ENCODE measurements at regions not wholly inside any gene's neighbourhood (a gene's known extent, or its start where the extent isn't known, plus 50 kb on each side); places are given as distances from the start of the nearest gene placed in this dataset.

- H3K27ac Mint-ChIP-seq: no peak overlapping the region
- no peaks in the 10 kb centered on the region for H3K9me3 Mint-ChIP-seq
- H3K36me3 Mint-ChIP-seq (ENCODE audit: low read depth): peaks cover 4% of the 10 kb centered on the region
- no peak overlapping the region for H3K4me3 Mint-ChIP-seq
- no peak for DNase-seq (ENCODE audit: low spot score)
- H3K27me3 Mint-ChIP-seq (ENCODE audit: low read depth): no peaks in the 10 kb centered on the region
- no peaks in the 10 kb centered on the region for H3K4me1 Mint-ChIP-seq (ENCODE audit: low read depth)
Observed at GRCh38 chr9:90991953-90992352, 190.3 kb downstream of the SYK start.

- Mint-ChIP-seq H3K27me3 (ENCODE audit: low read depth) (no peaks in the 10 kb centered on the region), H3K9me3 (no peaks in the 10 kb centered on the region), H3K36me3 (ENCODE audit: low read depth) (peaks cover 4% of the 10 kb centered on the region), H3K27ac (no peak overlapping the region), H3K4me1 (ENCODE audit: low read depth) (peaks cover 2% of the 10 kb centered on the region), H3K4me3 (no peak overlapping the region)
- no peak for DNase-seq (ENCODE audit: low spot score)
Observed at GRCh38 chr9:90995516-90995915, 193.9 kb downstream of the SYK start.

GRCh38 chr9:90996154-90997065 is 194.8 kb downstream of the SYK start:
- no peak for DNase-seq (ENCODE audit: low spot score)
- Mint-ChIP-seq H3K36me3 (ENCODE audit: low read depth) (peaks cover 6% of the 10 kb centered on the region), H3K4me1 (ENCODE audit: low read depth) (peaks cover 3% of the 10 kb centered on the region), H3K4me3 (no peak overlapping the region), H3K9me3 (no peaks in the 10 kb centered on the region), H3K27me3 (ENCODE audit: low read depth) (no peaks in the 10 kb centered on the region), H3K27ac (no peak overlapping the region)

DNA sequence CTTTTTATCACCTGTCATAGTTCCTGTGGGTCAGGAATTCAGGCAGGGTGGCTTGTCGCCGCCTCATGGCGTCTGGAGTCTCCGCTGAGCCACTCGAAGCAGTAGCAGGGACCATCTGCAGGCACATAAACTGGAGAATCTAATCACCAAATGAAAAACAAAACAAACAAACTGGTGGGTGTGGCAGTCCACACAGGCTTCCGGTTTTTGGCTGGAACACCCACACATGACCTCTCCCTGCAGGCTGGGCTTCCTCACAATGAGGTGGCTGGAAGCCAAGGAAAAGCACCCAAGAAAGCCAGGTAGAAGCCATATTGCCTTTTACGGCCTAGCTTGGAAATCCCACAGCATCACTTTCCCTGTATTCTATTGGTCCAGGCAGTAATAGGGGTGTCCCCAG is 197.0 kb downstream of the SYK start:
- H3K9me3 Mint-ChIP-seq: no peaks in the 10 kb centered on the region
- no peak overlapping the region for H3K4me3 Mint-ChIP-seq
- no peaks in the 10 kb centered on the region for H3K27me3 Mint-ChIP-seq (ENCODE audit: low read depth)
- peaks cover 6% of the 10 kb centered on the region for H3K36me3 Mint-ChIP-seq (ENCODE audit: low read depth)
- DNase-seq (ENCODE audit: low spot score): no peak
- no peak overlapping the region for H3K27ac Mint-ChIP-seq
- peaks cover 4% of the 10 kb centered on the region for H3K4me1 Mint-ChIP-seq (ENCODE audit: low read depth)

GRCh38 chr9:90999425-91000397 is 198.1 kb downstream of the SYK start:
- H3K4me3 Mint-ChIP-seq: no peak overlapping the region
- H3K27ac Mint-ChIP-seq: no peak overlapping the region
- no peaks in the 10 kb centered on the region for H3K27me3 Mint-ChIP-seq (ENCODE audit: low read depth)
- H3K36me3 Mint-ChIP-seq (ENCODE audit: low read depth): peaks cover 6% of the 10 kb centered on the region
- H3K9me3 Mint-ChIP-seq: no peaks in the 10 kb centered on the region
- DNase-seq (ENCODE audit: low spot score): no peak
- peaks cover 4% of the 10 kb centered on the region for H3K4me1 Mint-ChIP-seq (ENCODE audit: low read depth)

DNA sequence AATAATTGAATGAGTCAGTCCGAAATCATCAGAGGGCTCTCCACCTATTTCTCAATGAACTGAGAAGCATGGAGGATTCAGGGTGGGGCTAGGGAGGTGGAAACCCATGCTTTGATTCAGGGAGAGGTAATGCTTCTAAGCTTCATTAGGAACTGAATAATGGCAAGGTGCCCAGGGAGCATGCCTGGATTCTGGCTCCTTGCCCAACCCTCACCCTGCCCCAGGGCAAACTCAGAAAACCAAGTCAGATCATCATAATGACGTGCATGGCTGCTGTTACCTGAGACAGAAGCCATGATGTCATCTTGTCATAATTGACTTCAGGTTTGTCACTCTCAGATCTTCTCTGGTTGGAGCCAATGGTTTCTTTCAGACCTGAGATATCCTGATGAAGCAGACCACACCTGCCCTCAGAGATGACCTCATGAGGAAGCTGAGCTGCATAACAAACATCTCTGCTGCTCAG is 199.6 kb downstream of the SYK start:
- peaks cover 4% of the 10 kb centered on the region for H3K4me1 Mint-ChIP-seq (ENCODE audit: low read depth)
- no peaks in the 10 kb centered on the region for H3K27me3 Mint-ChIP-seq (ENCODE audit: low read depth)
- H3K9me3 Mint-ChIP-seq: no peaks in the 10 kb centered on the region
- peaks cover 7% of the 10 kb centered on the region for H3K36me3 Mint-ChIP-seq (ENCODE audit: low read depth)
- no peak for DNase-seq (ENCODE audit: low spot score)
- no peak overlapping the region for H3K4me3 Mint-ChIP-seq
- H3K27ac Mint-ChIP-seq: no peak overlapping the region

DNA sequence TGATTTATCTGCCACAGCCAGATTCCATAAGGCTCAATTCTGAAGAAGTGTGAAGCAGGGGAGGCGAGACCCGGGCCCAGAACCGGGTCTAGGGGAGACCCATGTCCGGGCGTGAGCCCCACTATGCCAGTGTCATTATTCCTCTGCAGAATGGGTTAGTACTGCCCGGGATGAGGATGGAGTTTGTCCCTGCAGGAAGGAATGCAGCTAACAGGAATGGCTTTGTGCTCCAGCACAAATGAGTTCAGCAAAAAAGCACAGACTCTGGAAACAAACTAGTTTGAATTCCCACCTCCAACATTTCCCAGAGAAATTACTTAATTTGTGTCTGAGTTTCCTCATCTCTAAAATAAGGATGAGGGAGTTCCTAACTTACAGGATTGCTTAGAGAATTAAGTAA is 202.9 kb downstream of the SYK start:
- H3K27me3 Mint-ChIP-seq (ENCODE audit: low read depth): no peaks in the 10 kb centered on the region
- no peaks in the 10 kb centered on the region for H3K9me3 Mint-ChIP-seq
- H3K36me3 Mint-ChIP-seq (ENCODE audit: low read depth): peaks cover 5% of the 10 kb centered on the region
- no peak overlapping the region for H3K4me3 Mint-ChIP-seq
- H3K4me1 Mint-ChIP-seq (ENCODE audit: low read depth): peaks cover 3% of the 10 kb centered on the region
- H3K27ac Mint-ChIP-seq: no peak overlapping the region
- no peak for DNase-seq (ENCODE audit: low spot score)

GRCh38 chr9:91004992-91005391 is 203.4 kb downstream of the SYK start:
- no peak for DNase-seq (ENCODE audit: low spot score)
- Mint-ChIP-seq H3K27ac (no peak overlapping the region), H3K36me3 (ENCODE audit: low read depth) (peaks cover 7% of the 10 kb centered on the region), H3K9me3 (no peaks in the 10 kb centered on the region), H3K4me3 (no peak overlapping the region), H3K27me3 (ENCODE audit: low read depth) (no peaks in the 10 kb centered on the region), H3K4me1 (ENCODE audit: low read depth) (peaks cover 5% of the 10 kb centered on the region)

DNA sequence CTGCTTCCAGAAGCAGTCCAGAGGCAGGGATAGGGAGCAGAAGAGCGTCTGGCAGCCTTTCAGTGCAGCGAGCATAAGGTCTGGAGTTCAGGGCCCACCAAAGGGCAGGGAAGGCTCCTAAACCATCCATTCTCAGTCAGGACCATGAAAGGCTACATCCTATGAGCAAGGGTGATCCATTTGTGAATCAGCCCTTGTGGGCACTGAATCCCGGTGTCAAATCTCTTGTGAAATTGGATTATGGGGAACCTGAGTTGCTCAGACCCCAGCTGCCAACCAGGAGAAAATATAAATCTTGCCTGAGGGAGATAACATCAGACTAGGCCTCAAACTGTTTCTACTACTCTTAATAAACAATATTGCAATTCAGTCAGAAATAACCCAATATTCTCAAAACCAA is 204.4 kb downstream of the SYK start:
- no peaks in the 10 kb centered on the region for H3K27me3 Mint-ChIP-seq (ENCODE audit: low read depth)
- H3K4me3 Mint-ChIP-seq: no peak overlapping the region
- H3K27ac Mint-ChIP-seq: no peak overlapping the region
- H3K36me3 Mint-ChIP-seq (ENCODE audit: low read depth): peaks cover 7% of the 10 kb centered on the region
- peaks cover 5% of the 10 kb centered on the region for H3K4me1 Mint-ChIP-seq (ENCODE audit: low read depth)
- DNase-seq (ENCODE audit: low spot score): no peak
- H3K9me3 Mint-ChIP-seq: no peaks in the 10 kb centered on the region

DNA sequence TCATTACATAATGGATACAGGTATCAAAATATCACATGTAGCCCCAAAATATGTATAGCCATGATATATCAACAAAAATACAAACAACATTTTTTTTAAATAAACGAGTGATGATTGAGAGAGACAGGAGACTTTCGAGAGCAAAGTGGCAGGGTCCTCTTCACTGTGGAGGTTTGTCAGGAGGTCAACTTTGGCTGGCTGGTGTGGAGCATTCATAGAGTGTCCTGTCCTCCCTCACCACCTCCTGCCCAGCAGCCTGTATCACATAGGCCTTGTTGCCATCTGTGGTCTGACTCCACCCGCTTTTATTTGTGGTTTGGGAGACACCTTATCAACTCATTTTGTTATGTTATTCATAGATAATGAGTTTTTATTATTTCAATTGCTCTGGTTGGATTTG is 206.9 kb downstream of the SYK start:
- peaks cover 15% of the 10 kb centered on the region for H3K36me3 Mint-ChIP-seq (ENCODE audit: low read depth)
- H3K27me3 Mint-ChIP-seq (ENCODE audit: low read depth): no peaks in the 10 kb centered on the region
- H3K27ac Mint-ChIP-seq: no peak overlapping the region

GRCh38 chr9:91011891-91012290 is 210.3 kb downstream of the SYK start:
- no peak overlapping the region for H3K4me3 Mint-ChIP-seq
- no peaks in the 10 kb centered on the region for H3K27me3 Mint-ChIP-seq (ENCODE audit: low read depth)
- H3K4me1 Mint-ChIP-seq (ENCODE audit: low read depth): peaks cover 7% of the 10 kb centered on the region
- no peak for DNase-seq (ENCODE audit: low spot score)
- peaks cover 16% of the 10 kb centered on the region for H3K36me3 Mint-ChIP-seq (ENCODE audit: low read depth)
- peaks cover 15% of the 10 kb centered on the region for H3K9me3 Mint-ChIP-seq
- no peak overlapping the region for H3K27ac Mint-ChIP-seq

More for the DNA sequence above, 206.9 kb downstream of the SYK start:
- H3K9me3 Mint-ChIP-seq: peaks cover 10% of the 10 kb centered on the region
- H3K4me3 Mint-ChIP-seq: no peak overlapping the region
- DNase-seq (ENCODE audit: low spot score): no peak
- H3K4me1 Mint-ChIP-seq (ENCODE audit: low read depth): peaks cover 7% of the 10 kb centered on the region

DNA sequence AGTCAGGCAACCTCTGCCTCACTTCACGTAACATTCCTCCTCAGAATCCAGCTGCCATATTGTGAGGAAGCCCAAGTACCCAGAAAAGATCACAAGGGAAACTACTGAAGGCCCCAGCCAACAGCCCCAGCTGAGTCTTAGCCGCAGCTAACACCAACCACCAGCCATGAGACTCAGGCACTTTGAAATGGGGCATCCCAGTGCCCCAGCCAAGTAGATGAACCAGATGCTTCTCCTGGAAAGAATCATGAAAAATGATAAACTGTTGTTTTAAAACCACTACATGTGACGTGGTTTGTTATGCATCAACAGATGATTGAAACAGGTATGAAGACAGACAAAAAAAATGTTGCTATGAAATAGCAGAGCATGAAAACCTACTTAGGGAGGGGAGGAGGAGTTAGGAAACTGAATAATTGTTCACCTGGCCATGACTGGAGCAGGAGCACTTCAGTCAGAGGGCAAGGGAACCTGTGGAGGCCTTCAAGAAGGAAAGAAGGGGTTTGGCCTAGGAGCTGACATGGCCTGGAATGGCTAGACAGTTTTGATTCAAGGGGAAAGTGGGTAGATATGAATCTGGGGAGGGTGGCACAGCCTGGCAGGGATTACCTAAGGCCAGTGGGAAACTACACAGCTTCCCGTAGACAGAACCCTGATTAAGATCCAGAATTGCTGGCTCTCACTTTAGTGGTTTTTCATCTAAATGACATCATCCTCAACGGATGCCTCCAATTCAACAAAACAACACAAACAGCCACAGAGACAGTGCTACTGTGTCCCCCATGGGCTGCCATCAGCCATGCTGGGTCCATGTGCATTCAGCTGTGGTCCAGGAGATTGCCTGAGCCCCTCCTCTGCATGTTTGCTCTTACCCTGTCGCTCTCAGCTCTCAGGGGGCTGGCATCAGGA is 211.6 kb downstream of the SYK start:
- Mint-ChIP-seq H3K27ac (peak overlapping the region; percentile 13), H3K27me3 (ENCODE audit: low read depth) (no peaks in the 10 kb centered on the region), H3K4me3 (no peak overlapping the region)

DNA sequence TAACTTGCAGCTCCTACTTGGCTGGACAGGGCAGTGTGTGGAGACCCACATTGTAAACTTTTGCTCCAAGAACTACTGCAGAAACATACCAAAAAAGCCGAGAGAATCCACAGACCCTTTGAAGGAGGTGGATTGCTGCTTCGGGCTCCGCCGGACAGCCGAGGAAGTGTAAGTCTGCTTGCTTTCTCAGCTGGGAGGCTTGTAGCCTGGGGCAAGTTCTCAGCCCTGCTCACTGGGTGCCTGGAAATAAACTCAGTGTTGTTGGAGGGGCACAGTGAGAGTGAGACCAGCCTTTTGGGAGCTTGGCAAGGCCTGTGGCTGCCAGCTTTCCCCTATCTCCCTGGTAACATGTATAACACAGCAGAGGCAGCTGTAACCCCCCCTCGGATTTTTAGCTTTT is 215.6 kb downstream of the SYK start:
- H3K4me3 Mint-ChIP-seq: no peak overlapping the region
- peaks cover 38% of the 10 kb centered on the region for H3K36me3 Mint-ChIP-seq (ENCODE audit: low read depth)
- H3K27me3 Mint-ChIP-seq (ENCODE audit: low read depth): no peaks in the 10 kb centered on the region
- H3K9me3 Mint-ChIP-seq: peaks cover 48% of the 10 kb centered on the region
- H3K4me1 Mint-ChIP-seq (ENCODE audit: low read depth): peaks cover 34% of the 10 kb centered on the region
- no peak for DNase-seq (ENCODE audit: low spot score)
- H3K27ac Mint-ChIP-seq: no peak overlapping the region

More for the DNA sequence above, 211.6 kb downstream of the SYK start:
- DNase-seq (ENCODE audit: low spot score): no peak
- Mint-ChIP-seq H3K4me1 (ENCODE audit: low read depth) (peaks cover 14% of the 10 kb centered on the region), H3K36me3 (ENCODE audit: low read depth) (peaks cover 22% of the 10 kb centered on the region), H3K9me3 (peaks cover 23% of the 10 kb centered on the region)

All from T-helper 2 cell treated with Interferon-gamma antibody and Interleukin-4, amounts not matched to agents 5 μg/mL and 100 μg/mL, for 36 hours (primary cell).